Spinal cord (tissue), 9 donors: ENCODE measurements at regions not wholly inside any gene's neighbourhood (a gene's known extent, or its start where the extent isn't known, plus 50 kb on each side); places are given as distances from the start of the nearest gene placed in this dataset.
"Not testable (repeated sequence)": the region's sequence is repeated elsewhere in the genome, so short reads cannot be mapped to it uniquely, and the experiment has no call there.

Experiments used
- DNase-seq, 6 donors: peaks; one replicate each; pipeline versions ENCODE4 v3.0.0 to v3.0.0-alpha.2; 2013 to 2015; ENCODE audit warnings: low spot score in 6 of 6, low read depth in 4 of 6
- H3K27ac ChIP-seq: one replicate; pipeline ENCODE4 v1.5.1; 2013; ENCODE audit warnings: low read depth, low read length, control low read depth
- H3K27me3 ChIP-seq: one replicate; pipeline ENCODE4 v1.6.1; 2013; ENCODE audit warnings: low read length; ENCODE audit not compliant: control insufficient read depth, insufficient read depth
- H3K36me3 ChIP-seq: one replicate; pipeline ENCODE4 v1.6.1; 2013; ENCODE audit warnings: low read length; ENCODE audit not compliant: control insufficient read depth, insufficient read depth
- H3K4me1 ChIP-seq: one replicate; pipeline ENCODE4 v1.6.1; 2013; ENCODE audit warnings: low read length; ENCODE audit not compliant: control insufficient read depth, insufficient read depth
- H3K4me3 ChIP-seq: one replicate; pipeline ENCODE4 v1.5.1; 2013; ENCODE audit warnings: low read depth, low read length, control low read depth
- H3K9me3 ChIP-seq: one replicate; pipeline ENCODE4 v1.6.1; 2013; ENCODE audit warnings: low read length; ENCODE audit not compliant: control insufficient read depth, insufficient read depth
- WGBS: methylation state at CpG from one replicate; pipeline ENCODE4 v1.1.5; 2013; ENCODE audit warnings: missing lambda C conversion rate; ENCODE audit not compliant: insufficient coverage; 5-methylcytosine and 5-hydroxymethylcytosine counted together
- donor health status: healthy.

- Histone ChIP-seq H3K27me3 (no peaks in the 10 kb centered on the region), H3K4me3 (no peak overlapping the region), H3K4me1 (no peaks in the 10 kb centered on the region), H3K36me3 (no peaks in the 10 kb centered on the region), H3K27ac (no peak overlapping the region), H3K9me3 (no peaks in the 10 kb centered on the region)
- DNase-seq = no peak
These were observed 308.9 kb upstream of the KCND2 start for GRCh38 chr7:119964065-119964464.

- Histone ChIP-seq H3K4me1 (no peaks in the 10 kb centered on the region), H3K27me3 (no peaks in the 10 kb centered on the region), H3K36me3 (no peaks in the 10 kb centered on the region), H3K27ac (no peak overlapping the region), H3K4me3 (no peak overlapping the region), H3K9me3 (no peaks in the 10 kb centered on the region)
- no peak for DNase-seq
- WGBS = 69% methylated on average over 1 of the region's 1 CpG
These were observed 308.0 kb upstream of the KCND2 start for GRCh38 chr7:119964788-119965542.

- Histone ChIP-seq H3K9me3 (no peaks in the 10 kb centered on the region), H3K27me3 (no peaks in the 10 kb centered on the region), H3K4me3 (no peak overlapping the region), H3K36me3 (no peaks in the 10 kb centered on the region), H3K4me1 (no peaks in the 10 kb centered on the region), H3K27ac (no peak overlapping the region)
- no peak for DNase-seq
- 29% methylated on average over 1 of the region's 4 CpGs for WGBS
These were observed 305.8 kb upstream of the KCND2 start for GRCh38 chr7:119967221-119967620.

- H3K9me3 ChIP-seq, H3K4me1 ChIP-seq, H3K4me3 ChIP-seq, H3K36me3 ChIP-seq, H3K27ac ChIP-seq, H3K27me3 ChIP-seq, DNase-seq: not testable (repeated sequence)
- no CpG with 5 or more reads among the region's 3 CpGs for WGBS
These were observed 304.6 kb upstream of the KCND2 start for GRCh38 chr7:119968411-119968810.

GRCh38 chr7:119969054-119969453 lies 303.9 kb upstream of the KCND2 start:
- Histone ChIP-seq H3K4me3 (no peak overlapping the region), H3K4me1 (no peaks in the 10 kb centered on the region), H3K36me3 (no peaks in the 10 kb centered on the region), H3K27ac (no peak overlapping the region), H3K27me3 (no peaks in the 10 kb centered on the region), H3K9me3 (no peaks in the 10 kb centered on the region)
- no CpG with 5 or more reads among the region's 1 CpG for WGBS
- DNase-seq = peak in 2 of 6 donors; percentile 3 to 42

- no peaks in the 10 kb centered on the region for H3K4me1 ChIP-seq
- H3K4me3 ChIP-seq = no peak overlapping the region
- no peak overlapping the region for H3K27ac ChIP-seq
- H3K27me3 ChIP-seq = no peaks in the 10 kb centered on the region
- WGBS = no CpG with 5 or more reads among the region's 2 CpGs
- H3K9me3 ChIP-seq = no peaks in the 10 kb centered on the region
- DNase-seq = no peak
- H3K36me3 ChIP-seq = no peaks in the 10 kb centered on the region
These were observed 303.2 kb upstream of the KCND2 start for GRCh38 chr7:119969763-119970162.

GRCh38 chr7:119974972-119975371 lies 298.0 kb upstream of the KCND2 start:
- DNase-seq = no peak
- H3K4me3 ChIP-seq = no peak overlapping the region
- no peaks in the 10 kb centered on the region for H3K36me3 ChIP-seq
- no CpG with 5 or more reads among the region's 1 CpG for WGBS
- no peaks in the 10 kb centered on the region for H3K27me3 ChIP-seq
- H3K4me1 ChIP-seq = no peaks in the 10 kb centered on the region
- no peak overlapping the region for H3K27ac ChIP-seq
- no peaks in the 10 kb centered on the region for H3K9me3 ChIP-seq

- no peak for DNase-seq
- peaks cover 1% of the 10 kb centered on the region for H3K9me3 ChIP-seq
- 92% methylated on average over 4 of the region's 4 CpGs for WGBS
These were observed 290.1 kb upstream of the KCND2 start for GRCh38 chr7:119982884-119983283.

GRCh38 chr7:119983468-119983867 lies 289.5 kb upstream of the KCND2 start:
- Histone ChIP-seq H3K27me3 (no peaks in the 10 kb centered on the region), H3K36me3 (no peaks in the 10 kb centered on the region), H3K4me1 (no peaks in the 10 kb centered on the region), H3K4me3 (no peak overlapping the region), H3K27ac (no peak overlapping the region), H3K9me3 (peaks cover 1% of the 10 kb centered on the region)
- WGBS = 94% methylated on average over 5 of the region's 5 CpGs
- DNase-seq = no peak

More at GRCh38 chr7:119982884-119983283, 290.1 kb upstream of the KCND2 start:
- no peaks in the 10 kb centered on the region for H3K4me1 ChIP-seq
- H3K27ac ChIP-seq = no peak overlapping the region
- H3K4me3 ChIP-seq = no peak overlapping the region
- no peaks in the 10 kb centered on the region for H3K27me3 ChIP-seq
- H3K36me3 ChIP-seq = no peaks in the 10 kb centered on the region

GRCh38 chr7:119984247-119984646 lies 288.7 kb upstream of the KCND2 start:
- no peak for DNase-seq
- Histone ChIP-seq H3K27ac (no peak overlapping the region), H3K27me3 (no peaks in the 10 kb centered on the region), H3K4me1 (no peaks in the 10 kb centered on the region), H3K4me3 (no peak overlapping the region), H3K36me3 (no peaks in the 10 kb centered on the region), H3K9me3 (peaks cover 1% of the 10 kb centered on the region)
- WGBS = 100% methylated on average over 1 of the region's 3 CpGs
